K562 (cell line): ENCODE measurements at regions not wholly inside any gene's neighbourhood (a gene's known extent, or its start where the extent isn't known, plus 50 kb on each side); places are given as distances from the start of the nearest gene placed in this dataset.

Experiments used
- MTF1 ChIP-seq: fragments of 250-450 bp; sonication (Bioruptor Pico); IDR thresholded peaks from 2 replicates; pipeline ENCODE4 v1.9.0; 2021; ENCODE audit warnings: moderate library complexity, mild to moderate bottlenecking, inconsistent platforms, borderline replicate concordance
- NCOA4 ChIP-seq: fragments of 450-650 bp; IDR thresholded peaks from 2 replicates; pipeline ENCODE4 v1.6.1; 2018; ENCODE audit warnings: mild to moderate bottlenecking; ENCODE audit not compliant: partially characterized antibody
- TF ChIP-seq, protein P1 (sequence below), 2 experiments: fragments of 450-650 bp; IDR thresholded peaks; 2 replicates each; pipeline ENCODE4 v1.6.1; 2016; ENCODE audit warnings: mild to moderate bottlenecking in 2 of 2, borderline replicate concordance in 1 of 2, low read depth in 1 of 2, moderate library complexity in 1 of 2
- TF ChIP-seq, protein P2 (sequence below): fragments of 450-650 bp; IDR thresholded peaks from 2 replicates; pipeline ENCODE4 v1.6.1; 2016; ENCODE audit warnings: antibody characterized with exemption

DNA sequence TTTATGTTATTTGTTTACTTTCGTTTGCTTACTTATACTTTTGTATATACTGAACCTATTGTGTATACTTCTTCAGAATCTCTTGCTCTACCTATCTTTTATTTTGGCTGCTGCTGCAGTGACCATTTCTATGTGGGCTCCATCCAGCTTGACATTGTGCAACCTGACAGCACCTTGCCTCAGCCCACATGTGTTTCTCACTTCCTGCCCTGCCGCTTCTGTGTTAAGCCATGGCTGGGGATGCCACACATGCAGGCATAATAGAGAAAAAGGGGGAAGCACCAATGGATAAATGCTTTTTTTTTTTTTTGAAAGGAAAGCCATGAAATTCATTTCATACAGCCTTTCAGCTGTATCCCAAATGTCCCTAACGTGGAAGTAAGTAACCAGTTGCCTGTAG lies 147.6 kb downstream of the RBM26 start (continued):
- TF ChIP-seq, protein P1, sequence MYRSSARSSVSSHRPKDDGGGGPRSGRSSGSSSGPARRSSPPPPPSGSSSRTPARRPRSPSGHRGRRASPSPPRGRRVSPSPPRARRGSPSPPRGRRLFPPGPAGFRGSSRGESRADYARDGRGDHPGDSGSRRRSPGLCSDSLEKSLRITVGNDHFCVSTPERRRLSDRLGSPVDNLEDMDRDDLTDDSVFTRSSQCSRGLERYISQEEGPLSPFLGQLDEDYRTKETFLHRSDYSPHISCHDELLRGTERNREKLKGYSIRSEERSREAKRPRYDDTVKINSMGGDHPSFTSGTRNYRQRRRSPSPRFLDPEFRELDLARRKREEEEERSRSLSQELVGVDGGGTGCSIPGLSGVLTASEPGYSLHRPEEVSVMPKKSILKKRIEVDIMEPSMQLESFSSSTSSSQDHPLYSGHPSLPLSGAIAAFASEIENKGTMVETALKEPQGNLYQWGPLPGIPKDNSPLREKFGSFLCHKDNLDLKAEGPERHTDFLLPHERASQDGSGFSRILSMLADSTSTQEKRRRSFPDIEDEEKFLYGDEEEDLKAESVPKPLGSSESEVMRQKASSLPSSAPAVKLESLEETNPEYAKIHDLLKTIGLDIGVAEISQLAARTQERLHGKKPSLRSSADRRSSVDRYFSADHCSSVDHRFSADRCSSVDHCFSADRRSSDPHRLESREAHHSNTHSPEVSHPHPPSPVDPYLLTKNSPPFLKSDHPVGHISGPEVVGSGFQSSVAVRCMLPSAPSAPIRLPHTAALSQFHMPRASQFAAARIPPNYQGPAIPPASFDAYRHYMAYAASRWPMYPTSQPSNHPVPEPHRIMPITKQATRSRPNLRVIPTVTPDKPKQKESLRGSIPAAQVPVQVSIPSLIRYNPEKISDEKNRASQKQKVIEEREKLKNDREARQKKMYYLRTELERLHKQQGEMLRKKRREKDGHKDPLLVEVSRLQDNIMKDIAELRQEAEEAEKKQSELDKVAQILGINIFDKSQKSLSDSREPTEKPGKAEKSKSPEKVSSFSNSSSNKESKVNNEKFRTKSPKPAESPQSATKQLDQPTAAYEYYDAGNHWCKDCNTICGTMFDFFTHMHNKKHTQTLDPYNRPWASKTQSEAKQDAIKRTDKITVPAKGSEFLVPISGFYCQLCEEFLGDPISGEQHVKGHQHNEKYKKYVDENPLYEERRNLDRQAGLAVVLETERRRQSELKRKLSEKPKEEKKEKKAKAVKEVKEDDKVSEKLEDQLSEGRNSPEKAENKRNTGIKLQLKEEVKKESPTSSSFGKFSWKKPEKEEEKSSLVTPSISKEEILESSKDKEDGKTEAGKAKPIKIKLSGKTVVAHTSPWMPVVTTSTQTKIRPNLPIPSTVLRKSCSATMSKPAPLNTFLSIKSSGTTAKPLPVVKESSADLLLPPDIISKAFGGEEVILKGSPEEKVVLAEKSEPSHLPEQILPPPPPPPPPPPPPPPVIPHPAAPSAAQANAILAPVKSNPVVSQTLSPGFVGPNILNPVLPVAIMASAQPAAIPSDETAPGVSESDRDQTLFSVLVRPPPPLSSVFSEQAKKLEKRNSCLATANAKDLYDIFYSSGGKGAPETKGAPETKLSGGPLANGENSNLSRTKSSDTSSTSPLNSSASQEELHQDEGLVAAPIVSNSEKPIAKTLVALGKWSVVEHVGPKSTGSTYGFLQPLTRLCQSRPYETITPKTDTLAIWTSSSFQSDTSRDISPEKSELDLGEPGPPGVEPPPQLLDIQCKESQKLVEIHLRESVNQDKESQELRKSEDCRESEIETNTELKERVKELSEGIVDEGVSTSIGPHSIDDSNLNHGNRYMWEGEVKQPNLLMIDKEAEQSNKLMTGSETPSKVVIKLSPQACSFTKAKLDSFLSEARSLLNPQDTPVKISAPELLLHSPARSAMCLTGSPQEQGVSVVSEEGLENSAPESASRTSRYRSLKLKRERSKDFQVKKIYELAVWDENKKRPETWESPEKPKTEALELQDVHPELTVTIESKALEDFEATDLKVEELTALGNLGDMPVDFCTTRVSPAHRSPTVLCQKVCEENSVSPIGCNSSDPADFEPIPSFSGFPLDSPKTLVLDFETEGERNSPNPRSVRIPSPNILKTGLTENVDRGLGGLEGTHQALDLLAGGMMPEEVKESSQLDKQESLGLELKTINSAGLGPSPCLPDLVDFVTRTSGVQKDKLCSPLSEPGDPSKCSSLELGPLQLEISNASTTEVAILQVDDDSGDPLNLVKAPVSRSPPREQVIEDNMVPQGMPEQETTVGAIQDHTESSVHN (IDR thresholded peaks at IDR 0.05; ENCODE audit: borderline replicate concordance in 1 of 2, low read depth in 1 of 2) = no peak
- TF ChIP-seq NCOA4 = no peak
- TF ChIP-seq MTF1 (CRISPR knock-in tag) = no peak
- TF ChIP-seq, protein P2, sequence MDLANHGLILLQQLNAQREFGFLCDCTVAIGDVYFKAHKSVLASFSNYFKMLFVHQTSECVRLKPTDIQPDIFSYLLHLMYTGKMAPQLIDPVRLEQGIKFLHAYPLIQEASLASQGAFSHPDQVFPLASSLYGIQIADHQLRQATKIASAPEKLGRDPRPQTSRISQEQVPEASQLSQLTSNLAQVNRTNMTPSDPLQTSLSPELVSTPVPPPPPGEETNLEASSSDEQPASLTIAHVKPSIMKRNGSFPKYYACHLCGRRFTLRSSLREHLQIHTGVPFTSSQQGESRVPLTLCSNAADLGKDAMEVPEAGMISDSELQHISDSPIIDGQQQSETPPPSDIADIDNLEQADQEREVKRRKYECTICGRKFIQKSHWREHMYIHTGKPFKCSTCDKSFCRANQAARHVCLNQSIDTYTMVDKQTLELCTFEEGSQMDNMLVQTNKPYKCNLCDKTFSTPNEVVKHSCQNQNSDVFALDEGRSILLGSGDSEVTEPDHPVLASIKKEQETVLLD = no peak
